ENCODE measurements at regions not wholly inside any gene's neighbourhood (a gene's known extent, or its start where the extent isn't known, plus 50 kb on each side); places are given as distances from the start of the nearest gene placed in this dataset.

- TF ChIP-seq CHD7 (IDR thresholded peaks at IDR 0.05; ENCODE audit: insufficient replicate concordance, low read length), result no peak
- TF ChIP-seq RBBP5 (IDR thresholded peaks at IDR 0.05; ENCODE audit: borderline replicate concordance, low read depth, low read length), result no peak
- TF ChIP-seq SAP30 (IDR thresholded peaks at IDR 0.05; ENCODE audit: insufficient read depth, insufficient replicate concordance, low read length), result no peak
- TF ChIP-seq TBP (IDR thresholded peaks at IDR 0.05; ENCODE audit: low read depth, low read length), result no peak
- no peak for TF ChIP-seq CREB1 (IDR thresholded peaks at IDR 0.05)
- no peak for TF ChIP-seq JUN (IDR thresholded peaks at IDR 0.05; ENCODE audit: low read depth, low read length)
- no peak for TF ChIP-seq KDM1A (IDR thresholded peaks at IDR 0.05; ENCODE audit: borderline replicate concordance, low read length)
- no peak for TF ChIP-seq SIX5 (IDR thresholded peaks at IDR 0.05; ENCODE audit: low read depth, low read length)
- no peak for TF ChIP-seq GTF2F1 (IDR thresholded peaks at IDR 0.05; ENCODE audit: borderline replicate concordance, low read depth, low read length)
- TF ChIP-seq GABPA (IDR thresholded peaks at IDR 0.05; ENCODE audit: borderline replicate concordance, insufficient read depth, low read length), result no peak
- no peak for TF ChIP-seq CBX8 (IDR thresholded peaks at IDR 0.05; ENCODE audit: borderline replicate concordance, low read depth, low read length)
- TF ChIP-seq KDM5A (IDR thresholded peaks at IDR 0.05; ENCODE audit: low read length), result no peak
- no peak for TF ChIP-seq MAX (IDR thresholded peaks at IDR 0.05)
These were observed 590.2 kb downstream of the TMTC2 start (continued) for GRCh38 chr12:83276904-83277303.

Data from H1 (cell line).